Left kidney (tissue), 1 donor: ENCODE measurements at regions not wholly inside any gene's neighbourhood (a gene's known extent, or its start where the extent isn't known, plus 50 kb on each side); places are given as distances from the start of the nearest gene placed in this dataset.
A peak's percentile ranks its signal among the peaks of the same experiment; 100 is the strongest.

ENCODE experiments used
- DNase-seq: peaks from one replicate; pipeline ENCODE4 v3.0.0-alpha.2; 2013

DNA sequence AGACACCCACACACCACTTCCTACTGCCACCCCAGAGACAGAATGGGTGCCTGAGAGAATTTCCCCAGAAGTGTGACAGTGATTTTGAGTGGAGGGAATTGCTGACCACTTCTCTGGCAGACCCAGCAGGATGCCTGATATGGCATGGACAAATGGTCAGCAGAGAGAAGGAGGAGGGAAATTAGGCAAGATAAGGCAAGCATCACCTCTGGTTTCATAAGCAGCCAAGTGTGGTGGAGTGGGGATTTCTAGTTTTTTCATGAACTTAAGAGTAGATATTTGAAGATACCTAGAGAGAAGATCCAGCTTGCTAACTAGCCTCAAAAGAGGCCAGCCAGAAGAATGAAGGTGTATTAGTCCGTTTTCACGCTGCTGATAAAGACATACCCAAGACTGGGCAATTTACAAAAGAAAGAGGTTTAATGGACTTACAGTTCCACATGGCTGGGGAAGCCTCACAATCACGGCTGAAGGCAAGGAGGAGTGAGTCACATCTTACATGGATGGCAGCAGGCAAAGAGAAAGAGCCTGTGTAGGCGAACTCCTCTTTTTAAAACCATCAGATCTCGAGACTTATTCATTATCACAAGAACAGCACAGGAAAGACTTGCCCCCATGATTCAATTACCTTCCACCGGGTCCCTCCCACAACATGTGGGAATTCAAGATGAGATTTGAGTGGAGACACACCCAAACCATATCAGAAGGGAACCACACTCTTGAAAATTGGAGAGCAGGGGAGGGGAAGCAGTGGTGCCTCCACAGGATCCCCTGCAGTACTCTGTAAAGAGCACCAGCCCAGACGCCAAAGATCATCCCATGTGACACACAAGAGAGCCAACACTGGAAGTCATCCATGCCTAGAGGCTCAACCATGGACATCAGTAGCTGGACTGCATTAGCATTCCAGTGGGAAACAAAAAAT lies 64.2 kb downstream of the RBM43 start:
- no peak for DNase-seq

DNA sequence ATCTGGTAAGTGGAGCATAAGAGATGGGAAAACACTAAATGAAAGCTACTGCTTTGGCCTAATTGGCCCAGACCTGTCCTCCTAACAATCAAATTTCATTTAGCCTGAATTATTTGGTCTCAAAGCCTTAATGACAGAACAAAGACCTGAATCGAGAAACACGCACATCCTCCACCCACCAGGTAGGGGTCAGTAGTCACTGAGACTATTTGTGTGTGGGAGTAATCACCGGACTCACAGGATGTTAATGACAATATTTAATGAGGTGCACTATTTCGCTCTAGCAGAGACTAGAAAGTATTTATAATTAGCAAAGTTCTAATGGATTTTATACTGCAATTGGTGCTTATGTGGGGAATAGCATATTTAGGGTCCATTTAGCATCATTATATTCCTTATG lies 68.1 kb downstream of the RBM43 start:
- no peak for DNase-seq

DNA sequence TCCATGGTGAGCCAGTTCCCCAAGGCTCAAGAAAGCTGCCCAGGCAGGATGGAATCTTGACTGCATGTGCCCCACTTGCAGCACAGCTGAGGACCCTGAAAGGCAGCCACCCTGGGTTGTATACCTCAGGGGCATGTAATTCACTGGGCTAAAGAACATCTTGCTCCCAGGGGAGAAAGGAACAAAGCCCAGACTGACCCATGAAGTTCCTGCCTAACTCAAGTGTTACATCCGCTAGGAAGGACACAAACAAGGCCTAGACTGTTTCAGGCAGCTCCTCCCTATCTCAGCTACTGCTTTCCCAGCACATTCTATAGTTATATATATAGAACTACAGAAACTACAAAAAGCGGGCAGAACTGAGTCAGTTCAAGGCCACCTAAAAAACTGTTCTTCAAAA lies 69.0 kb downstream of the RBM43 start:
- DNase-seq = no peak

DNA sequence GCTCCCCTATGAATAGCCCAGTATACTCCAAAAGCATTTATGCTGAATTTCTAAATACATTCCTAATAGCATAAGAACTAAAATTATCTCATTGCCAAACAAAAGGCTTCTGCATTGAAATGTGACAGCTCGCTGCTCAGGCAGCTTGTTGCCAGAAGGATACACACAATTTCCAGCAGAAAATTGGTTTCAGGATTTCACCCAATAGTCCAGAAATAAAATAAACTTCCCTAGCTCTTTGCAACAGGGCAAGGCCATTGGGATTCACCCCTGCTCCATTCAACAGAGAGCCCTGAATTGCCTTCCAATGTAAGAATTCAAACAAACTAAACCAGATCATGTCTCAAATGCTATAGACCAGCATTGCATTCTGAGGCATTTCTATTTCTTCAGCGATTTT lies 70.7 kb downstream of the RBM43 start:
- DNase-seq = no peak

DNA sequence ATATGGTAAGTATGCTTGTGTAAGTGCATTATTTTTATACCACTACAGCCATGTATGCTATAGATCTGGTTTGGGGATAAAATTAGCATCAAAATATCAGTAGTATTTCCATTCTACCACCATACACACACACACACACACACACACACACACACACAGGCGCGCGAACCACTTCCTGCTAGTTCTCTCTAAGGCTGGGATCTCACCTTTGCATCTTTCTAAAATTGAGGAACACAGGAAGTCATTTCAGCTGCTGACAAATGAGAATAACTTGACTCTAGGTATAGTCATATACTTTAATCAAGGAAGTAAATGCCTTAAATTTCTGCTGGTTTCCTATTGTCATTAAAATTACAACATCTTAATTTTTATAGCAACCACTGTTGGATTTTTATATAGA lies 72.5 kb downstream of the RBM43 start:
- DNase-seq = no peak

DNA sequence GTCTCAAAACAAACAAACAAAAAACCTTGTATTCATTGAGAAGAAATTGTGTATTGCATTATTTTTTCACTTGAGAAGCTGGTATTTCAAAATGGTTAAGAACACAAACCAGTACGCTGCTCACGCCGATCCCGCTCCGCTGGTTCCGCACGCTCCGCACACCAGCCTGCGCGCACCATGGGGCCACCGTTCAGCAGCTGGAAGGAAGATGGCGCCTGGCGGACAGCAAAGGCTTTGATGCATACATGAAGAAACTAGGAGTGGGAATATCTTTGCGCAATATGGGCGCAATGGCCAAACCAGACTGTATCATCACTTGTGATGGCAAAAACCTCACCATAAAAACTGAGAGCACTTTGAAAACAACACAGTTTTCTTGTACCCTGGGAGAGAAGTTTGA lies 75.7 kb downstream of the RBM43 start:
- DNase-seq = no peak

DNA sequence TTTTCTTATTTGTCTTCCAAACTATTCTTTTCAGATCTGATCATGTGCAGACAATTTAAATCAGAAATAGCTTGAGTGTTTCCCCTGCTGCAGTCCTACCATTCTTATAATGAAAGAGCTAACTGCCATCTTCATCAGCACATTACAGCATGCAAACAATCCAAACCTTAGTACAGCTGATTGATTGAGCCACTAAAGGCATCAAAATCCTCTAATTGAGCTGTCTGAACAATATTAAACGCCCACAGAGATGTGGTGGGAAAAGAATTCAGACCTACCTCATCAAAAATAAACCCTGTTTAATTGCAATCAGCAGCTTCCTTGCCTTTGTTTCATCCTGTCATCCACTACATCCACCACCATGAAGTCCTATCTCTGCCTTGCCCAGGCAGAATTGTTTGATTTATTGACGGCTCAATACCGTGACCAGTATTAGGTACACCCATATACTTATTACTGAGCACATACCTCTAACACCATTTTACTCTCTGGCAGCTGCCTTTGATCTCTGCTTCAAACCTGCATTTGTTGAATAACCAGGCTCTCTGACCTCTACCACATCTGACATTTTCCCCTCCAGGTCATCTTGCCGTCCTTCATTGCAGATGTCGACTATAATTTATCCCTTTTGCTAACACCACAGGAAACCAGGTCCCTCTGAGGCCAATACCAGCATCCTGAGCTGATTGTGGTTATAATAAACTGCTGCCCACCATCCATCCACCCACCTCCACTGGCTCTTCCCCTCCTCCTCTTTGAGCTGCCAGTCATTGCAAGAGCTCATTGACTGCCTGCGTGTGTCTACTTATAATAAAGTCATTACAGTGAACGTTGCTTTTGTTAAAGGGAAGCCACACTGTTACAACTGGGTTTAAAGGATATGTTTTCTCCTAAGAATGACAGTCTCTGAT lies 78.5 kb downstream of the RBM43 start:
- no peak for DNase-seq

DNA sequence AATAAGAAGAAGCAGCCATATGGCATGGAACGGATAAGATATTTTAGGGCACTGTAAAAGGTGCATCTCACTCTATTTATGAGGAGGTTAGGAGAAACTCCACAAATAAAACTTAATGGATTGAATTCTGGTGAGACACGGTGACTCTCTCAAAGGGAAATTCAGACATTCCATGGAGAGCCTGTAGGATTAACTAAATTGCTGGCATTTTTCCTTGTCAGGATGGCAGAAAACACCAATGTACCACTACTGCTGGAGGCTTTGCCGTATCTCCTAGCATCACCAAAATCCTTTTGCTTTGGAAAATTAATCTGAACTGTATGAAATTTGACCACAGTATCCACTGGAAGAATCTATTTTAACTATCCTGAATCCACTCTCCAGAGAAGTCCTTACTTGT lies 79.3 kb downstream of the RBM43 start:
- no peak for DNase-seq

DNA sequence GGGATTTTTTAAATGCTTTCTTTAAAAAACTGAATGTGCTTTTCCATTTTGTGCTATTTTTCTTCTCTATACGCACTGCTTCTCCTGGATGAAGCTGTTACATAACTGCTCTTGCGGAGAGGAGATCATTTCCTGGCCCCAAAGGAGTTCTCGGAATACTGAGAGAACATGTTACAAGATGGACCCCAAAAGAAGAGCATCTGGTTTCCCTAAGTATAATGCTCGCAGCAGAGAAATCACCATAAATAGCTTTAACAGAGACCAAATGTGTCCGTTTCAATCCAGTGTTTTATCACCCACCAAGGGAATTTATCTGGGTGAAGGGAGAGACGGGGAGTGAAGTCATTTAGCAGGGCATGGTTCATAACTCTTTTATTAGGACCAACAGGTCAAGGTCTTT lies 80.1 kb downstream of the RBM43 start:
- no peak for DNase-seq

DNA sequence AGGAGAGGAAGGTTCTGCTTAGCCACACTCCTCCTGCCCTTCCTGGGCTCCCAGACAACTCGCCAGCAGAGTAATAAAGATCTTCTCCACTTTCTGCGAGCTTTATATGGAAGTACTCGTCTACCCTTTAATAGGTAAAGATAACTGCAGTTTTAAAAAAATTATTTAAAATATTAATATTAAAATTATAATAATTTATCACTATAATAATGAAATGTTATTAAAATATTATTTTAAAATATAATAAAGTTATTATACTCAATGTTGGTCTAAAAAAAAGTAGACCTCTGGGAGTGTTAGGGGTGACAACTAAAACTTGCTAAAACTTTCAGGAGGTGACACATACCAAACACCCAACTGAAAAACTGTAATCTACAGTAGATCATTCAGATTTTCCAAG lies 81.5 kb downstream of the RBM43 start:
- no peak for DNase-seq

DNA sequence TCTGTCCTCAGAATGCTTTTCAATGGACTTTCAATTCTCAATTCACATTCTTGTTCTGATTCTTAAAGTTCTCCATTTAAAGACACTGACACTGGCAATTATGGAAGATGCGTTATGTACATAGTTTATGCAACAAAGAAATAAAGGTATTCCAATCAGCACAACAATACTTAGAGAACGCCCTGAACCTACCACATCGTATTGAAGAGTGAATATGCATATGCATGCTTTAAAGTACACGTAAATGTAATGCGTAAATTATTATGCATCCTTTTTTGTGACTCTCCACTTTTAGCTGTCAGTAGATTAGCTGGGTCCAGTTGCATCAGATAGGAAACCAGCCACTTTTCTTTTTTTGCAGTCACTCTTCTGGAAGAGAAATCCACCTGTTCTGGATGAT lies 83.5 kb downstream of the RBM43 start:
- no peak for DNase-seq

DNA sequence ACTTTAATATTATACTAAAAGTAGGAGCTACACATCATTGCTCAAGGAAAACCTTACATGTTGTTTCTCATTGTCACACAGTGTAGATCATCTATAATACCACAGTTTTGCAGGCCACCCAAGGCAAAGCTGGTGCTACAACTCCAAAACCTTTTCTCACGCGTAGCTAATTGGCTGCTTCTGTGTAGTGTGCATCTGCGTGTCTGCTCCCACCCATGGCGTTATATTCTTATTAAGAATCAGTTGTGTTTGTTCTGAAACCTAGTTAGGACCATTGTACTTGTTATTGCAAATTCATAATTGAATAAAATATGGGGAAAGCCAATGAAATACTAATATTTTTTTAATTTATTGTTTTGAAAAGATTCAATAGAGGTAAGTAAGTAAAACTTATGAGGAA lies 83.9 kb downstream of the RBM43 start:
- DNase-seq = no peak

DNA sequence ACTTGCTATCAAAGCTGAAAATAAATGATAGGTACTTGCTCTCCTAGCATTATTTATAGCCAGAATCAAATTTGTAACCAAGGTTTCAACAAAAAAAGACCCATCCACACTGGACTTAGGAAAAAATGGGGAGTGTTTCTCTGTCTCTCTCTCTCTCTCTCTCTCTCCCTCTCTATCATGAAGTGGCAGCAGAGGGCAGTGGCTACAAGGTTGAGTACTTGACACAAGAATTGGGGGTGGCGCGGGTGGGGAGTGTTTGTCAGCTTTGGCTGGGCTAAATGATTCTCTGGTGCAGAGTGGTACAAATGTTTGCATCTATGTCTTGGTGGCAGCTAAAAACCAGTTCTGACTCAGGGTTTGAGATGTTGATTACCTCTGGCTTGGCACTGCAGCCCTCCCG lies 85.0 kb downstream of the RBM43 start:
- no peak for DNase-seq

DNA sequence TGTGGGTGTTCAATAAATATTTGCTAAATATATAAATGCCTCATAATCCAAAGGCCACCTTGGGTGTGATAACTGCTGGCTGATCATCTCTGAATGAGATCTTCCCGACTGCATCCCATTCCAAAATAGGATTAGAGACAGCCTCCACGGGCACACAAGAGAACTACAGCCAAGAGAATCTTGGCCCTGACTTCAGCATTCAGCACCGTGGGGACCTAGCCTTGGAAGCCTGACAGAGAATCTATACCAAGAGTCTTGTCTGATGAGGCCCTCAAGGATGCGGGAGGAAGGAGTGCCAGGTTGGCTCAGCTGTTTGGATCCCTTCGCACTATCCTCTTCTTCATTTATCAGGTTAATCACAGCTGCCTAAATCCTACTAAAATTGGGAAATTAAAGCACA lies 85.8 kb downstream of the RBM43 start:
- no peak for DNase-seq

DNA sequence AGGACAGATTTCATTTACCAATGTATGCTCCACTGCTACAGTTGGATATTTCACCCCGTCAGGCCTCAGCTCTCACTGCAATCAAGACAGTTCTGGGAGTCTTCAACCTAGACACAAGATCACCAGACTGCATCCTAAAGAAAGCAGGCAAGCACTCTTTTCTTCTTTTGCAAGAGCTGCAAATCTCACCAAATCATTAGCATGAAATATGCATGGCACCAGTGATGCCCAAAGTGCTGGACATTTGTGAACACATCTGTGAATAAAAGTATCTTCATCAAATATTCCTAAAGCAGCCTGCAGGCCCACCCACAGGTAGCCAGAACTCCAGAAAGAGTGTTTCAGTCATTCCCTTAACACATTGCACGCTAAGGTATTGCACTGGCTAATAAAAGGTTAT lies 87.5 kb downstream of the RBM43 start:
- DNase-seq = no peak

DNA sequence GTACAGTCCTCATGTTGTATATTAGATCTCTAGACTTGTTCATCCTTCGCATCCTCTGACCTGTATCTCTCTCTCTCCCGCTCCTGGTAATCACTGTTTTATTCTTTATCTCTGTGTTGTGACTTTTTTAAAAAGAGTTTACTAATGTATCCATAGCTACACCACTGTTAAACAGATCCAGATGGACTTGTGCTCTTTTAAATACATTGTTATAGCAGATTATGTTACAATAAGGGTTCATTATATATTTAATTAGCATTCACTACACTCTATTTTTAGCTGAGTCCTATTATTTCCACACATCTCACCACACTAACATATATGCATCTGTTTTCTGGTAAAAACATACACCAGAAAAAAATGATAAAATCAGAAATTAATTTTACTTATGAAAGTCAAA lies 90.5 kb downstream of the RBM43 start:
- DNase-seq = no peak

DNA sequence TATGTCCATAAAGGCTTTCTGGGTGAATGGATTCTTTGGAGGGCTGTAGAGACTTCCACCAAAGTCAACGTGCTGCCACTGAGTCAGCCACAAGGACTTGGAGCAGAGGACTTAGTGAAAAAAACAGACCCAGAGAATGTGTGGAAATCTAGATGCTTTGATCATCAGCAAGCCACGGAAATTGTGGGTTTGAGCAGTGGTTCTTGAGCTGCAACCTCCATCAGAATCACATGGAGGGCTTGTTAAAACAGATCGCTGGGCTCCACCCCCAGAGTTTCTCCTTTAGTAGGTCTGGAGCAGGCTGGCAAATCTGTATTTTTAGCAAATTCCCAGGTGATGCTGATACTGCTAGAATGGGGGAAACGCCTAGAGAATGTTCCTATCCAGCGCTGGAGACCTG lies 95.3 kb downstream of the RBM43 start:
- no peak for DNase-seq

DNA sequence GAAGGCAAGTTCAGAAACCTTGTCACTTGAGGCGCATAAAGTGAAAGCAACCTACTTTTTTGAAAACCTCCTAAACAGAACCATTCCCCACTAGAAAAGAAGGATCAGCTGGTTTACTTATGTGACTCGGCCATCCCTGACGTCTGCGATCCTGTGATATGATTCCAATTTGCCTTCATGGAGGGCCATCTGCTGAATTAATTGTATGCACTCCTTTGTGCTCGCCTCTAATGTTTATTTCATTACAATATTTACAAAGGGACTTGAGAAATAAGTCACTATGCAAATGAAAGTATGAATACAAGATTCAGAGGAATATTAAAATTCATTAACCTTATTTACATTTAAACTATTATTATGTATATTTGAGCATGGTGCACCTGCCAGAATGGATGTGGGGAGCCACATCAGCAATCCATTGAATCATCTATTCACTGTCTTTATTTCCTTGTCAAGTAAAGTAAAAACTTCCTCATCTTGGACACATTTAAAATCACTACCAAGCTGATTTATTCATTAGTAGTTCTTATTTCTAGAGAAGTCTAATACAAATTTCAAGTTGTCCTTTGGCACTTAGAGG lies 96.5 kb downstream of the RBM43 start:
- no peak for DNase-seq

DNA sequence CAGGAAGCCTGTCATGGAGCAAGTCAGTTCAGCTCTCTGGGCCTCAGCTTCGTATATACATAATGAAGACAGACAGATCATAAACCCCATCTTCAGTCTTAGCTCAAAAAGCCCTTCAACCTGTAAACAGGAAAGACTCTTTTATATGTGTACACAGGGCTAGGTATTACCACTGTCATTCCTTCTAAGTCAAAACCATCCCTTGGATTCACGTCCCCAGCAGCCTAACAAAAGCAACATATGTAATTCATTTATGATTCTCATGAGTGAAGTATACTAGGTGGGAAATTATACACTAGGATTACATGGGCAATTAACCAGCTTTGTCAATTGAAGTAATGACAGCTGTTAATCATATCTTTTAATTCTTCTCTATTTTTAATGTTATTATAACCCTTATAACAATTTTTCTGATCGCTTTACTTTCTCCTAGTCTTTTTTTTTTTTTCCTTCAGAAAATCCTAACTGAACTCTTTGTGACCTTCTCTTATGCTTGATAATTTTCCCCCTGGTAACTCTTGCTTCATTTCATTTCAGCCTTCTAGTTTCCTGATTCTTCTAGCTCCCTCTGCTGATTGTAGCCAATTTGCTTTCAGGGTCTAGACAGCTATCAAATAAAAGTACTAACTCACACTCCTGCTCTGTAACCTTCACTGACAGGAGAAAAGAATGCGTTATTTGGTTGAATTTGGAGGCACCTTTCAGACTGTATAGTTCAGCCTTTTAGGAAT lies 99.7 kb downstream of the RBM43 start:
- peak; percentile 19 for DNase-seq

DNA sequence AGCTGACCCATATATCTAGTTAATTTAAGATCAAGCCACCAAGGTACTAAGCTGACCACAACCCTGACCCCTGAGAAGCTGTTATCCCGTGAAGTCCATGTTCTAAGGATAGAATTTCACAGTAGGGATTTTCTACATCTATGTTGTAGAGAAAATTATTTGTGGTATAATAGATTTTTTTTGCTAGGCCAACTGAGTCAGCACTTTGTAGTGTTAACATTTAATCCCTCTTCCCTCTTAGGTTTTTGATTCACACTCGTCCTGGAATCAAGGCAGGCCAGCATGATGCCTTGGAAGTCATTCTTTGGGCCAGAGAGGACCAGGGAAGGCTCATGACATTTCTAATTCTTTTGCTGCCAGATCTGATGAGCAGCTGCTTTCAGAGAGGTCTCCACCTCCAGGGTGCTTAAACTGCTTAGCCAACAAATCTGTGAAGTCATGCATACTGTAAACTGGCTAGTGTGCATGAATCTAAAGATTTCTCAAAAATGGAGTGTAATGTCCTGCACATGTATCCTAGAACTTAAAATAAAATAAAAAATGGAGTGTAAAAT lies 102.5 kb downstream of the RBM43 start:
- DNase-seq = no peak

DNA sequence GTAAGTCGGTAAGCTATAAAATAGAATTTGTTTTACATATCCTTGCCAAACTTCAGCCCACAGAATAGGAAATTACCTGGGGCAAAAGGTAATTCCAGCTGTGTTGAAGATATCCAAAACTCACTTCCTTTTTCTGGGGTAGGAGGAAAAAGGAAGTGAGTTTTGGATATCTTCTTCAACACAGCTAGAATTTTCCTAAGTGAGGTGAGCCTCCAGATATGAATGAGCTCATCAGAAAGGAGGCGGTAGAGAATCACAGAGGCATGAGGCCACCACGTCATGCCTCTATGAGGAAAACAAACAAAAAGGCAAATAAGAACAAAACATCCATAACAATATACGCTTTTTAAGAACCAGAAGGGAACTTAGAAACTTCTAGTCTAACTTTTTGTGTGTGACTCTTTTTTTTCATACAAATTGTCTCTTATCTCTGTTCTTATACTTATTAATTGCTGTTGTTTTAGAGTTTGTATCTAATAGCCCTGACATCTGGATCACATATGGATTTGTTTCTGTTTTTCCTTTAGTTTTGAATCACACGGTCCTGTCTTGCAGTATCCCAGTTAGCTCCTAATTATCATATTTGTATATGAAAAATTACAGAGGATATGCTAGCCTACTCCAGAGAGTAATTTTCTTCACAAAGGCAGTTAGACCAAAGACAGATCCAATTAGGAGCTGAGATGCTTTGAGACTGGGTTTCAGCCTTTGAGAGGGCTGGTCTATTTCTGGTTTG lies 104.5 kb downstream of the RBM43 start:
- no peak for DNase-seq
